ENCODE measurements at regions not wholly inside any gene's neighbourhood (a gene's known extent, or its start where the extent isn't known, plus 50 kb on each side); places are given as distances from the start of the nearest gene placed in this dataset.

GRCh38 chr5:126070481-126070880 lies 352.7 kb upstream of the GRAMD2B start:
- TF ChIP-seq, protein P1, sequence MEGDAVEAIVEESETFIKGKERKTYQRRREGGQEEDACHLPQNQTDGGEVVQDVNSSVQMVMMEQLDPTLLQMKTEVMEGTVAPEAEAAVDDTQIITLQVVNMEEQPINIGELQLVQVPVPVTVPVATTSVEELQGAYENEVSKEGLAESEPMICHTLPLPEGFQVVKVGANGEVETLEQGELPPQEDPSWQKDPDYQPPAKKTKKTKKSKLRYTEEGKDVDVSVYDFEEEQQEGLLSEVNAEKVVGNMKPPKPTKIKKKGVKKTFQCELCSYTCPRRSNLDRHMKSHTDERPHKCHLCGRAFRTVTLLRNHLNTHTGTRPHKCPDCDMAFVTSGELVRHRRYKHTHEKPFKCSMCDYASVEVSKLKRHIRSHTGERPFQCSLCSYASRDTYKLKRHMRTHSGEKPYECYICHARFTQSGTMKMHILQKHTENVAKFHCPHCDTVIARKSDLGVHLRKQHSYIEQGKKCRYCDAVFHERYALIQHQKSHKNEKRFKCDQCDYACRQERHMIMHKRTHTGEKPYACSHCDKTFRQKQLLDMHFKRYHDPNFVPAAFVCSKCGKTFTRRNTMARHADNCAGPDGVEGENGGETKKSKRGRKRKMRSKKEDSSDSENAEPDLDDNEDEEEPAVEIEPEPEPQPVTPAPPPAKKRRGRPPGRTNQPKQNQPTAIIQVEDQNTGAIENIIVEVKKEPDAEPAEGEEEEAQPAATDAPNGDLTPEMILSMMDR (IDR thresholded peaks at IDR 0.05; ENCODE audit: low read depth, low read length, missing control alignments), result no peak
- in situ Hi-C loops (cut with HindIII; ENCODE audit: low sequenced_read_pairs), result no loop called here
- no peak overlapping the region for H3K4me3 ChIP-seq (ENCODE audit: low read depth, low read length)
- DNase-seq (ENCODE audit: low read depth), result no peak

DNA sequence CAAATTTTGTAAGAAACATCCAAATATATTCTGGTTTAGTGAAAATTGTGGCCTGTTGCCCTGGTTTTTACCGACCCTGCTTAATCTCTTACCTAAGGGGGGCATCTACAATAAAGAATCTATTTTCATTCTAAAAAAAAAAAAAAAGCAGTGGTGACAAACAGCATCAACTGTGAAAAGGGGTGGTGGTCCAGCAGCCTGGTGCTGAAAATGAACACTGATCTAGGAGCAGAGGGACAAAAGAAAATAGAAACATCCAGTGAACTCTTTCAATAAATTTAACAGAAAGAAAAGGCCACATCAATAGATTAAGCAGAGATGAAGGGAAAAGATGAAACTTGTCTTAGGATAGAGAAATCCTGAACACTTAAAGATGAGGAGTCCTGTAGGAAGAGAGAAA lies 348.7 kb upstream of the GRAMD2B start:
- no peak for DNase-seq (ENCODE audit: low read depth)
- TF ChIP-seq, protein P1 (IDR thresholded peaks at IDR 0.05; ENCODE audit: low read depth, low read length, missing control alignments), result no peak
- in situ Hi-C loops (cut with HindIII; ENCODE audit: low sequenced_read_pairs), result no loop called here
- no peak overlapping the region for H3K4me3 ChIP-seq (ENCODE audit: low read depth, low read length)

GRCh38 chr5:126079266-126079665 lies 343.9 kb upstream of the GRAMD2B start:
- DNase-seq (ENCODE audit: low read depth), result no peak
- TF ChIP-seq, protein P1 (IDR thresholded peaks at IDR 0.05; ENCODE audit: low read depth, low read length, missing control alignments), result no peak
- in situ Hi-C loops (cut with HindIII; ENCODE audit: low sequenced_read_pairs), result no loop called here
- H3K4me3 ChIP-seq (ENCODE audit: low read depth, low read length), result no peak overlapping the region

GRCh38 chr5:126081209-126081608 lies 342.0 kb upstream of the GRAMD2B start:
- no peak for DNase-seq (ENCODE audit: low read depth)
- no peak overlapping the region for H3K4me3 ChIP-seq (ENCODE audit: low read depth, low read length)
- TF ChIP-seq, protein P1 (IDR thresholded peaks at IDR 0.05; ENCODE audit: low read depth, low read length, missing control alignments), result no peak
- in situ Hi-C loops (cut with HindIII; ENCODE audit: low sequenced_read_pairs), result no loop called here

DNA sequence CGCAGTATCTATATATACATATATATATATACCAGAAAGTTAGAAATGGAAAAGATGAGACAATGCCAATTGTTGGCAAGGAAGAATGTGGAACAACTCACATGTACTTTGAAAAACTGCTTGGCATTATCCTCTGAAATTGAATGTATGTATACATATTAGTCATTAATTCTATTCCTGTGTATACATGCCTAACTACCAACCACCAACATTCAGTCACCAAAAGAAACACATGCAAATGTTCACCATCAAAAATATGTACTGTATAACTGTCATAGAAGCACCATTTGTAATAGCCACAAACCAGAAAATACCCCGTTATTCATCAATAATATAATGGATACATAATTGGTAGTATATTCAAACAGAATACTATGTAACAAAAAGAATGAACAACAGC lies 330.2 kb upstream of the GRAMD2B start:
- TF ChIP-seq, protein P1 (IDR thresholded peaks at IDR 0.05; ENCODE audit: low read depth, low read length, missing control alignments), result no peak
- no peak overlapping the region for H3K4me3 ChIP-seq (ENCODE audit: low read depth, low read length)
- in situ Hi-C loops (cut with HindIII; ENCODE audit: low sequenced_read_pairs), result no loop called here
- DNase-seq (ENCODE audit: low read depth), result no peak

GRCh38 chr5:126093718-126094117 lies 329.5 kb upstream of the GRAMD2B start:
- in situ Hi-C loops (cut with HindIII; ENCODE audit: low sequenced_read_pairs), result no loop called here
- DNase-seq (ENCODE audit: low read depth), result no peak
- no peak overlapping the region for H3K4me3 ChIP-seq (ENCODE audit: low read depth, low read length)
- TF ChIP-seq, protein P1 (IDR thresholded peaks at IDR 0.05; ENCODE audit: low read depth, low read length, missing control alignments), result no peak

DNA sequence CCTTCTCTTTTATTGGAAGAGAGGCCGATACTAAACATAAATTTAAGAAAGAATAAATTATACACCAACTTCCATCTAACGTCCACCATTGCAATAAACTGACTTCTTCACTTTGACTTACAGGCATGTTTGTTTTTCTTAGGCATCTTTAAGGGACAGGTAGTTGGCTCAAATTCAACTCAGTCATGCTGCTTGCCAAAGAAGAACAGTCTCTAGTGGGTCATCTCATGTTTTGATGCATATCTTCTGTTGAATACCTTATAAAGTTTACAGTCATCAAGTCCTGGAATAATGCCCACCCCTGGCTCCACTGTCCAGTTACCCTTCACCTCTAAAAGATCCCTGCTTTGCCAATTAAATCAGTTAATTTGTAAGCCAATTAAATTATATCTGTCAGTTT lies 328.2 kb upstream of the GRAMD2B start:
- in situ Hi-C loops (cut with HindIII; ENCODE audit: low sequenced_read_pairs), result no loop called here
- H3K4me3 ChIP-seq (ENCODE audit: low read depth, low read length), result no peak overlapping the region
- no peak for DNase-seq (ENCODE audit: low read depth)
- TF ChIP-seq, protein P1 (IDR thresholded peaks at IDR 0.05; ENCODE audit: low read depth, low read length, missing control alignments), result no peak
